ENCODE measurements at regions not wholly inside any gene's neighbourhood (a gene's known extent, or its start where the extent isn't known, plus 50 kb on each side); places are given as distances from the start of the nearest gene placed in this dataset.

GRCh38 chr5:1748271-1748670 lies 51.4 kb downstream of the MRPL36 start:
- Histone ChIP-seq H2AFZ (ENCODE audit: low read length) (no peak overlapping the region), H3K27ac (ENCODE audit: low read length) (no peak overlapping the region), H3K27me3 (replicated peaks; ENCODE audit: insufficient read depth, low read length) (peaks cover 94% of the 10 kb centered on the region), H3K36me3 (replicated peaks; ENCODE audit: insufficient read depth, low read length) (no peaks in the 10 kb centered on the region), H3K4me1 (ENCODE audit: low read length) (no peaks in the 10 kb centered on the region), H3K4me2 (ENCODE audit: low read depth, low read length) (no peak overlapping the region), H3K79me2 (ENCODE audit: low read length) (no peaks in the 10 kb centered on the region), H3F3A (ENCODE audit: insufficient read depth, low read length) (no peaks in the 10 kb centered on the region), H3K9me2 (replicated peaks; ENCODE audit: insufficient read depth, low read length) (no peaks in the 10 kb centered on the region), H3K9me3 (replicated peaks; ENCODE audit: insufficient read depth, low read length) (no peaks in the 10 kb centered on the region), H3K4me3 (ENCODE audit: low read length) (no peak overlapping the region), H3K9ac (ENCODE audit: low read length) (no peak overlapping the region), H4K20me1 (ENCODE audit: insufficient read depth, low read length) (no peaks in the 10 kb centered on the region)
- TF ChIP-seq CTCF (IDR thresholded peaks at IDR 0.05; ENCODE audit: low read length) (no peak), EZH2phosphoT487 (IDR thresholded peaks at IDR 0.05; ENCODE audit: low read length) (no peak), EZH2 (optimal IDR thresholded peaks at IDR 0.05; ENCODE audit: low read depth, low read length) (no peak)
- no peak for DNase-seq

- H3K9ac ChIP-seq (ENCODE audit: low read length): no peak overlapping the region
- H3K27me3 ChIP-seq (replicated peaks; ENCODE audit: insufficient read depth, low read length): peaks cover 94% of the 10 kb centered on the region
- DNase-seq: no peak
- H2AFZ ChIP-seq (ENCODE audit: low read length): no peak overlapping the region
- no peaks in the 10 kb centered on the region for H3K4me1 ChIP-seq (ENCODE audit: low read length)
- H3K36me3 ChIP-seq (replicated peaks; ENCODE audit: insufficient read depth, low read length): no peaks in the 10 kb centered on the region
- TF ChIP-seq EZH2 (optimal IDR thresholded peaks at IDR 0.05; ENCODE audit: low read depth, low read length) (no peak), EZH2phosphoT487 (IDR thresholded peaks at IDR 0.05; ENCODE audit: low read length) (no peak), CTCF (IDR thresholded peaks at IDR 0.05; ENCODE audit: low read length) (no peak)
- H3K4me3 ChIP-seq (ENCODE audit: low read length): no peak overlapping the region
- no peaks in the 10 kb centered on the region for H4K20me1 ChIP-seq (ENCODE audit: insufficient read depth, low read length)
- H3K27ac ChIP-seq (ENCODE audit: low read length): no peak overlapping the region
- H3K9me2 ChIP-seq (replicated peaks; ENCODE audit: insufficient read depth, low read length): no peaks in the 10 kb centered on the region
- no peak overlapping the region for H3K4me2 ChIP-seq (ENCODE audit: low read depth, low read length)
- no peaks in the 10 kb centered on the region for H3F3A ChIP-seq (ENCODE audit: insufficient read depth, low read length)
- H3K9me3 ChIP-seq (replicated peaks; ENCODE audit: insufficient read depth, low read length): no peaks in the 10 kb centered on the region
- H3K79me2 ChIP-seq (ENCODE audit: low read length): no peaks in the 10 kb centered on the region
Observed at GRCh38 chr5:1747803-1748085, 51.9 kb downstream of the MRPL36 start.

- no peaks in the 10 kb centered on the region for H3K9me3 ChIP-seq (replicated peaks; ENCODE audit: insufficient read depth, low read length)
- H3K4me3 ChIP-seq (ENCODE audit: low read length): no peak overlapping the region
- no peaks in the 10 kb centered on the region for H3F3A ChIP-seq (ENCODE audit: insufficient read depth, low read length)
- H4K20me1 ChIP-seq (ENCODE audit: insufficient read depth, low read length): no peaks in the 10 kb centered on the region
- H3K36me3 ChIP-seq (replicated peaks; ENCODE audit: insufficient read depth, low read length): no peaks in the 10 kb centered on the region
- H3K4me1 ChIP-seq (ENCODE audit: low read length): no peaks in the 10 kb centered on the region
- no peak overlapping the region for H3K27ac ChIP-seq (ENCODE audit: low read length)
- no peak overlapping the region for H3K4me2 ChIP-seq (ENCODE audit: low read depth, low read length)
- DNase-seq: no peak
- no peak overlapping the region for H2AFZ ChIP-seq (ENCODE audit: low read length)
- peaks cover 92% of the 10 kb centered on the region for H3K27me3 ChIP-seq (replicated peaks; ENCODE audit: insufficient read depth, low read length)
- no peaks in the 10 kb centered on the region for H3K79me2 ChIP-seq (ENCODE audit: low read length)
- H3K9ac ChIP-seq (ENCODE audit: low read length): no peak overlapping the region
- no peaks in the 10 kb centered on the region for H3K9me2 ChIP-seq (replicated peaks; ENCODE audit: insufficient read depth, low read length)
- TF ChIP-seq EZH2phosphoT487 (IDR thresholded peaks at IDR 0.05; ENCODE audit: low read length) (no peak), CTCF (IDR thresholded peaks at IDR 0.05; ENCODE audit: low read length) (no peak), EZH2 (optimal IDR thresholded peaks at IDR 0.05; ENCODE audit: low read depth, low read length) (no peak)
Observed at GRCh38 chr5:1747079-1747802, 52.4 kb downstream of the MRPL36 start.
